Coronary artery (tissue), 2 donors: ENCODE measurements at regions not wholly inside any gene's neighbourhood (a gene's known extent, or its start where the extent isn't known, plus 50 kb on each side); places are given as distances from the start of the nearest gene placed in this dataset.
"Not testable (repeated sequence)": the region's sequence is repeated elsewhere in the genome, so short reads cannot be mapped to it uniquely, and the experiment has no call there.

Experiments
- DNase-seq: peaks from one replicate; pipeline ENCODE4 v3.0.0-alpha.2; 2017; ENCODE audit warnings: low spot score
- H3K27ac ChIP-seq, 2 donors: fragments of 200-600 bp; sonication (generic); one replicate each; pipeline ENCODE4 v1.5.1; 2016 to 2019
- H3K4me3 ChIP-seq: fragments of 200-600 bp; sonication (generic); 2 replicates; pipeline ENCODE4 v1.5.1; 2016; ENCODE audit warnings: mild to moderate bottlenecking, moderate library complexity
- CTCF ChIP-seq: fragments of 200-600 bp; sonication (generic); IDR thresholded peaks from one replicate; pipeline ENCODE4 v1.5.1; 2019; ENCODE audit warnings: antibody characterized with exemption

GRCh38 chr2:16726577-16726976 lies 60.9 kb upstream of the CYRIA start:
- Histone ChIP-seq H3K4me3 (no peak overlapping the region), H3K27ac (no peak overlapping the region)
- TF ChIP-seq CTCF, result no peak
- DNase-seq, result no peak

GRCh38 chr2:16726147-16726546 lies 60.5 kb upstream of the CYRIA start:
- H3K27ac ChIP-seq, result no peak overlapping the region
- no peak for DNase-seq
- no peak for TF ChIP-seq CTCF
- H3K4me3 ChIP-seq, result no peak overlapping the region

- Histone ChIP-seq H3K27ac (no peak overlapping the region), H3K4me3 (no peak overlapping the region)
- no peak for DNase-seq
- TF ChIP-seq CTCF, result no peak
Observed at GRCh38 chr2:16725549-16725948, 59.9 kb upstream of the CYRIA start.

GRCh38 chr2:16722677-16723076 lies 57.0 kb upstream of the CYRIA start:
- Histone ChIP-seq H3K27ac (no peak overlapping the region), H3K4me3 (no peak overlapping the region)
- DNase-seq, result no peak
- no peak for TF ChIP-seq CTCF

- DNase-seq, result no peak
- Histone ChIP-seq H3K4me3 (no peak overlapping the region), H3K27ac (no peak overlapping the region)
- TF ChIP-seq CTCF, result no peak
Observed at GRCh38 chr2:16722126-16722525, 56.5 kb upstream of the CYRIA start.

- not testable (repeated sequence) for H3K4me3 ChIP-seq, DNase-seq, H3K27ac ChIP-seq
Observed at GRCh38 chr2:16721529-16721928, 55.9 kb upstream of the CYRIA start.

- not testable (repeated sequence) for H3K4me3 ChIP-seq, H3K27ac ChIP-seq, DNase-seq
Observed at GRCh38 chr2:16720737-16721136, 55.1 kb upstream of the CYRIA start.

- H3K4me3 ChIP-seq, result no peak overlapping the region
- DNase-seq, result no peak
- no peak for TF ChIP-seq CTCF
- no peak overlapping the region for H3K27ac ChIP-seq
Observed at GRCh38 chr2:16719485-16719808, 53.8 kb upstream of the CYRIA start.
